IMR-90 (cell line): ENCODE measurements at regions not wholly inside any gene's neighbourhood (a gene's known extent, or its start where the extent isn't known, plus 50 kb on each side); places are given as distances from the start of the nearest gene placed in this dataset.

Experiments
- ATAC-seq: fragments of 200-7000 bp; cut with Tn5 transposase; 2 replicates; pipeline ENCODE4 v1.9.1; 2020; ENCODE audit warnings: low read depth, mild to moderate bottlenecking, moderate library complexity
- BruUV-seq: library from RNA; stranded (reverse); fragments of 400-500 nt; replicated peaks from 2 replicates; lab custom pipeline; 2021; lab: Mats Ljungman, UMichigan
- CTCF ChIA-PET: fragments of 300-600 bp; formaldehyde crosslinking; extraction: SDS; loops from one replicate; lab custom pipeline; 2021; ENCODE audit warnings: antibody characterized with exemption; lab: Yijun Ruan, JAX
- POLR2A ChIA-PET: fragments of 300-600 bp; sonication (Branson Sonifier 250); formaldehyde crosslinking; loops from one replicate; lab custom pipeline; 2022; ENCODE audit warnings: antibody characterized with exemption; ENCODE audit not compliant: unreplicated experiment; lab: Charles Lee
- DNase-seq: peaks from one replicate; pipeline ENCODE4 v3.0.0; 2013
- H2AFZ ChIP-seq: replicated peaks from 2 replicates; pipeline ENCODE3; 2013; ENCODE audit warnings: low read length, mild to moderate bottlenecking; ENCODE audit not compliant: poor library complexity
- H2AK5ac ChIP-seq: 2 replicates; pipeline ENCODE4 v1.6.1; 2013; ENCODE audit warnings: low read depth, low read length, inconsistent platforms
- H2AK9ac ChIP-seq: replicated peaks from 2 replicates; pipeline ENCODE3; 2013; ENCODE audit warnings: mild to moderate bottlenecking, low read depth, low read length, moderate library complexity; ENCODE audit not compliant: poor library complexity
- H2BK120ac ChIP-seq: 2 replicates; pipeline ENCODE4 v1.6.1; 2013; ENCODE audit warnings: low read depth, low read length, inconsistent platforms
- H2BK15ac ChIP-seq: 3 replicates; pipeline ENCODE4 v1.6.1; 2013; ENCODE audit warnings: low read depth, low read length, inconsistent platforms
- H2BK20ac ChIP-seq: 2 replicates; pipeline ENCODE4 v1.6.1; 2013; ENCODE audit warnings: low read depth, mild to moderate bottlenecking, inconsistent platforms, low read length, moderate library complexity
- H2BK5ac ChIP-seq: 2 replicates; pipeline ENCODE4 v1.6.1; 2013; ENCODE audit warnings: mild to moderate bottlenecking, low read depth, low read length, inconsistent platforms; ENCODE audit not compliant: poor library complexity, severe bottlenecking
- H3K14ac ChIP-seq: replicated peaks from 2 replicates; pipeline ENCODE4 v1.6.1; 2013; ENCODE audit warnings: low read depth, low read length, inconsistent platforms
- H3K18ac ChIP-seq: 2 replicates; pipeline ENCODE4 v1.6.1; 2013; ENCODE audit warnings: low read depth, low read length, control low read depth
- H3K23ac ChIP-seq: 2 replicates; pipeline ENCODE4 v1.6.1; 2013; ENCODE audit warnings: low read depth, low read length, inconsistent platforms
- H3K27ac ChIP-seq: 2 replicates; pipeline ENCODE4 v1.5.1; 2013; ENCODE audit warnings: mild to moderate bottlenecking, control low read depth, low read length; ENCODE audit not compliant: insufficient read depth
- H3K27me3 ChIP-seq: 2 replicates; pipeline ENCODE4 v1.6.1; 2013; ENCODE audit warnings: low read length; ENCODE audit not compliant: control insufficient read depth, insufficient read depth
- H3K36me3 ChIP-seq: 2 replicates; pipeline ENCODE4 v1.6.1; 2013; ENCODE audit warnings: low read length, mixed read lengths; ENCODE audit not compliant: control insufficient read depth, insufficient read depth
- H3K4ac ChIP-seq: 2 replicates; pipeline ENCODE4 v1.6.1; 2013; ENCODE audit warnings: low read depth, low read length, inconsistent platforms
- H3K4me1 ChIP-seq: 2 replicates; pipeline ENCODE4 v1.6.1; 2013; ENCODE audit warnings: low read length, mixed read lengths; ENCODE audit not compliant: control insufficient read depth, insufficient read depth
- H3K4me2 ChIP-seq: 2 replicates; pipeline ENCODE4 v1.6.1; 2013; ENCODE audit warnings: low read depth, mild to moderate bottlenecking, control low read depth, low read length, moderate library complexity
- H3K4me3 ChIP-seq: 2 replicates; pipeline ENCODE4 v1.5.1; 2013; ENCODE audit warnings: low read depth, mild to moderate bottlenecking, control low read depth, low read length, moderate library complexity; ENCODE audit not compliant: insufficient read depth
- H3K56ac ChIP-seq: 2 replicates; pipeline ENCODE4 v1.6.1; 2013; ENCODE audit warnings: low read length, inconsistent platforms; ENCODE audit not compliant: insufficient read depth; ENCODE audit errors: extremely low read depth
- H3K79me1 ChIP-seq, 2 experiments: 2 replicates each; pipeline ENCODE4 v1.6.1; 2013; ENCODE audit warnings: low read length in 2 of 2, inconsistent platforms in 1 of 2, low read depth in 1 of 2
- H3K9ac ChIP-seq: 2 replicates; pipeline ENCODE4 v1.6.1; 2013; ENCODE audit warnings: low read depth, low read length, control low read depth
- H3K9me1 ChIP-seq: 2 replicates; pipeline ENCODE4 v1.6.1; 2013; ENCODE audit warnings: low read length, inconsistent platforms; ENCODE audit not compliant: insufficient read depth
- H3K9me3 ChIP-seq: 2 replicates; pipeline ENCODE4 v1.6.1; 2013; ENCODE audit warnings: low read length; ENCODE audit not compliant: control insufficient read depth, insufficient read depth
- H4K20me1 ChIP-seq: 2 replicates; pipeline ENCODE4 v1.6.1; 2013; ENCODE audit warnings: low read length, inconsistent platforms; ENCODE audit not compliant: insufficient read depth
- H4K5ac ChIP-seq: 2 replicates; pipeline ENCODE4 v1.6.1; 2013; ENCODE audit warnings: mild to moderate bottlenecking, low read depth, low read length, control low read depth
- H4K8ac ChIP-seq, 2 experiments: 2 replicates each; pipeline ENCODE4 v1.6.1; 2013; ENCODE audit warnings: low read depth in 2 of 2, low read length in 2 of 2, control low read depth in 1 of 2, inconsistent platforms in 1 of 2
- H4K91ac ChIP-seq: 2 replicates; pipeline ENCODE4 v1.6.1; 2013; ENCODE audit warnings: low read depth, low read length, inconsistent platforms; ENCODE audit not compliant: insufficient read depth
- BHLHE40 ChIP-seq: fragments of 150-350 bp; IDR thresholded peaks from 2 replicates; pipeline ENCODE4 v1.6.1; 2016; ENCODE audit warnings: mild to moderate bottlenecking, low read depth, low read length
- CEBPB ChIP-seq: IDR thresholded peaks from 2 replicates; pipeline ENCODE4 v1.6.1; 2012; ENCODE audit warnings: low read depth, low read length, improper control_type of control experiment
- CHD1 ChIP-seq: IDR thresholded peaks from 2 replicates; pipeline ENCODE4 v1.6.1; 2012; ENCODE audit warnings: low read depth, low read length, improper control_type of control experiment
- CTCF ChIP-seq: conservative IDR thresholded peaks from 2 replicates; pipeline ENCODE4 v1.5.1; 2012; ENCODE audit warnings: mild to moderate bottlenecking, low read depth, low read length, improper control_type of control experiment
- FOS ChIP-seq: fragments of 150-350 bp; IDR thresholded peaks from 2 replicates; pipeline ENCODE4 v1.6.1; 2016; ENCODE audit warnings: low read depth, low read length
- MAFK ChIP-seq: IDR thresholded peaks from 2 replicates; pipeline ENCODE4 v1.6.1; 2012; ENCODE audit warnings: low read depth, low read length, improper control_type of control experiment
- MXI1 ChIP-seq: IDR thresholded peaks from 2 replicates; pipeline ENCODE4 v1.6.1; 2012; ENCODE audit warnings: low read depth, mild to moderate bottlenecking, low read length, moderate library complexity, borderline replicate concordance
- NFE2L2 ChIP-seq: fragments of 150-350 bp; IDR thresholded peaks from 2 replicates; pipeline ENCODE4 v1.6.1; 2016; ENCODE audit warnings: low read depth, mild to moderate bottlenecking, low read length
- POLR2A ChIP-seq: IDR thresholded peaks from 2 replicates; pipeline ENCODE4 v1.6.1; 2012; ENCODE audit warnings: mild to moderate bottlenecking, low read depth, low read length
- RAD21 ChIP-seq: IDR thresholded peaks from 2 replicates; pipeline ENCODE4 v1.6.1; 2012; ENCODE audit warnings: low read length, improper control_type of control experiment
- RCOR1 ChIP-seq: IDR thresholded peaks from 2 replicates; pipeline ENCODE4 v1.6.1; 2012; ENCODE audit warnings: mild to moderate bottlenecking, low read length, improper control_type of control experiment; ENCODE audit not compliant: insufficient replicate concordance
- RFX5 ChIP-seq: IDR thresholded peaks from 2 replicates; pipeline ENCODE4 v1.8.0; 2012; ENCODE audit warnings: low read depth, mild to moderate bottlenecking, low read length, moderate library complexity
- SMC3 ChIP-seq: fragments of 150-350 bp; IDR thresholded peaks from 2 replicates; pipeline ENCODE4 v1.6.1; 2016; ENCODE audit warnings: low read depth, mild to moderate bottlenecking, antibody characterized with exemption, low read length, moderate library complexity
- WGBS, 2 experiments: methylation state at CpG; one replicate each; pipeline versions ENCODE4 v1.1.5 to v1.1.7; 2013; ENCODE audit warnings: missing lambda C conversion rate in 2 of 2; ENCODE audit not compliant: insufficient read length in 1 of 2; ENCODE audit errors: extremely low coverage in 2 of 2; 5-methylcytosine and 5-hydroxymethylcytosine counted together
- dilution Hi-C: fragments of 300-500 bp; cut with HindIII; formaldehyde crosslinking; loops from one replicate; pipeline ENCODE4 v1.14.3; 2018; ENCODE audit warnings: low sequenced_read_pairs; ENCODE audit not compliant: unreplicated experiment
- in situ Hi-C: fragments of 300-500 bp; cut with MboI; formaldehyde crosslinking; loops from 3 replicates; pipeline ENCODE4 v1.14.3; 2019; ENCODE audit warnings: low sequenced_read_pairs, inconsistent platforms, mixed read lengths
- intact Hi-C: fragments of 100-400 bp; cut with micrococcal nuclease; formaldehyde crosslinking; loops from 2 replicates; pipeline ENCODE4 v1.10.0; 2022
- TF ChIP-seq, protein P1 (sequence below): fragments of 150-350 bp; IDR thresholded peaks from 2 replicates; pipeline ENCODE4 v1.6.1; 2016; ENCODE audit warnings: low read depth, mild to moderate bottlenecking, low read length, moderate library complexity, borderline replicate concordance
- TF ChIP-seq, protein P2 (sequence below): fragments of 150-350 bp; IDR thresholded peaks from 2 replicates; pipeline ENCODE4 v1.6.1; 2017; ENCODE audit warnings: mild to moderate bottlenecking, antibody characterized with exemption, low read length, low read depth

- H3K4ac ChIP-seq, result no peak overlapping the region
- ATAC-seq (no peak), DNase-seq (no peak)
- H3K4me2 ChIP-seq, result no peak overlapping the region
- no peak overlapping the region for H2AK9ac ChIP-seq
- no peak overlapping the region for H3K18ac ChIP-seq
- H3K9me1 ChIP-seq, result no peaks in the 10 kb centered on the region
- H2BK15ac ChIP-seq, result no peak overlapping the region
- H4K20me1 ChIP-seq, result no peaks in the 10 kb centered on the region
- no peak overlapping the region for H2BK5ac ChIP-seq
- in situ Hi-C loops, result no loop called here
- no peak overlapping the region for H2AK5ac ChIP-seq
- H3K36me3 ChIP-seq, result no peaks in the 10 kb centered on the region
- H2BK20ac ChIP-seq, result no peak overlapping the region
- POLR2A ChIA-PET, result no interaction called here
- H4K91ac ChIP-seq, result no peak overlapping the region
- H3K23ac ChIP-seq, result no peak overlapping the region
- TF ChIP-seq CEBPB, result no peak
- TF ChIP-seq RAD21, result no peak
- no peak for TF ChIP-seq FOS
- TF ChIP-seq BHLHE40, result no peak
- no peak for TF ChIP-seq RCOR1
- TF ChIP-seq, protein P1, sequence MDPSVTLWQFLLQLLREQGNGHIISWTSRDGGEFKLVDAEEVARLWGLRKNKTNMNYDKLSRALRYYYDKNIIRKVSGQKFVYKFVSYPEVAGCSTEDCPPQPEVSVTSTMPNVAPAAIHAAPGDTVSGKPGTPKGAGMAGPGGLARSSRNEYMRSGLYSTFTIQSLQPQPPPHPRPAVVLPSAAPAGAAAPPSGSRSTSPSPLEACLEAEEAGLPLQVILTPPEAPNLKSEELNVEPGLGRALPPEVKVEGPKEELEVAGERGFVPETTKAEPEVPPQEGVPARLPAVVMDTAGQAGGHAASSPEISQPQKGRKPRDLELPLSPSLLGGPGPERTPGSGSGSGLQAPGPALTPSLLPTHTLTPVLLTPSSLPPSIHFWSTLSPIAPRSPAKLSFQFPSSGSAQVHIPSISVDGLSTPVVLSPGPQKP, result no peak
- TF ChIP-seq MXI1, result no peak
- TF ChIP-seq CTCF, result no peak
- TF ChIP-seq MAFK, result no peak
- TF ChIP-seq NFE2L2, result no peak
- TF ChIP-seq, protein P2, sequence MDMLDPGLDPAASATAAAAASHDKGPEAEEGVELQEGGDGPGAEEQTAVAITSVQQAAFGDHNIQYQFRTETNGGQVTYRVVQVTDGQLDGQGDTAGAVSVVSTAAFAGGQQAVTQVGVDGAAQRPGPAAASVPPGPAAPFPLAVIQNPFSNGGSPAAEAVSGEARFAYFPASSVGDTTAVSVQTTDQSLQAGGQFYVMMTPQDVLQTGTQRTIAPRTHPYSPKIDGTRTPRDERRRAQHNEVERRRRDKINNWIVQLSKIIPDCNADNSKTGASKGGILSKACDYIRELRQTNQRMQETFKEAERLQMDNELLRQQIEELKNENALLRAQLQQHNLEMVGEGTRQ, result no peak
- no peak for TF ChIP-seq SMC3
- TF ChIP-seq CHD1, result no peak
- TF ChIP-seq RFX5, result no peak
- no peak for TF ChIP-seq POLR2A
- no peak overlapping the region for H2AFZ ChIP-seq
- no peaks in the 10 kb centered on the region for H3K27me3 ChIP-seq
- H4K5ac ChIP-seq, result no peak overlapping the region
- H3K9me3 ChIP-seq, result no peaks in the 10 kb centered on the region
- intact Hi-C loops, result no loop called here
- CTCF ChIA-PET, result no interaction called here
- no peaks in the 10 kb centered on the region for H3K79me1 ChIP-seq
- no CpG with 5 or more reads among the region's 1 CpG for WGBS, 2 experiments
- no peaks in the 10 kb centered on the region for H3K4me1 ChIP-seq
- H3K27ac ChIP-seq, result no peak overlapping the region
- H2BK120ac ChIP-seq, result no peak overlapping the region
- H4K8ac ChIP-seq, result no peak overlapping the region
- H3K9ac ChIP-seq, result no peak overlapping the region
- no TSS peak for BruUV-seq
- H3K56ac ChIP-seq, result no peak overlapping the region
- no peak overlapping the region for H3K4me3 ChIP-seq
- dilution Hi-C loops, result no loop called here
- H3K14ac ChIP-seq, result no peak overlapping the region
Observed at GRCh38 chr4:13777341-13777740, 149.8 kb upstream of the BOD1L1 start.
